GM12878 (cell line): ENCODE measurements at regions not wholly inside any gene's neighbourhood (a gene's known extent, or its start where the extent isn't known, plus 50 kb on each side); places are given as distances from the start of the nearest gene placed in this dataset.

Experiments used
- ATAC-seq: fragments of 200-7000 bp; cut with Tn5 transposase; 3 replicates; pipeline ENCODE4 v1.9.1; 2020; ENCODE audit warnings: mild to moderate bottlenecking, moderate library complexity
- BruUV-seq: library from RNA; stranded (reverse); fragments of 400-500 nt; replicated peaks from 2 replicates; lab custom pipeline; 2021; lab: Mats Ljungman, UMichigan
- CTCF ChIA-PET: fragments of 300-600 bp; sonication (Branson Sonifier 250); formaldehyde crosslinking; extraction: SDS; loops from one replicate; lab custom pipeline; 2021; ENCODE audit warnings: inconsistent platforms; lab: Yijun Ruan, JAX
- POLR2A ChIA-PET: fragments of 350-600 bp; formaldehyde crosslinking; extraction: SDS; loops from one replicate; lab custom pipeline; 2021; ENCODE audit warnings: inconsistent platforms; lab: Charles Lee
- RAD21 ChIA-PET: fragments of 300-600 bp; sonication (Branson Sonifier 250); formaldehyde crosslinking; loops from one replicate; lab custom pipeline; 2023; ENCODE audit warnings: antibody characterized with exemption; ENCODE audit not compliant: unreplicated experiment; lab: Charles Lee
- SMC1A ChIA-PET: fragments of 300-600 bp; sonication (Branson Sonifier 250); formaldehyde crosslinking; loops from one replicate; lab custom pipeline; 2023; ENCODE audit not compliant: unreplicated experiment, uncharacterized antibody; lab: Charles Lee
- DNase-seq: peaks from one replicate; pipeline ENCODE4 v3.0.0-alpha.2; 2011; ENCODE audit warnings: low read depth, low spot score
- FAIRE-seq: peaks from 3 replicates; lab custom pipeline; 2011; peaks lifted over from hg19 to GRCh38; lab: Jason Lieb, UNC
- H2AFZ ChIP-seq: 2 replicates; pipeline ENCODE4 v1.6.0; 2011; ENCODE audit warnings: low read depth, low read length, control low read depth; ENCODE audit not compliant: control insufficient read depth
- H3K27ac ChIP-seq: 2 replicates; pipeline ENCODE4 v1.5.1; 2011; ENCODE audit warnings: control low read depth; ENCODE audit not compliant: control insufficient read depth, insufficient read depth
- H3K27me3 ChIP-seq, 2 experiments: replicated peaks in 1 of 2; 2 replicates each; pipeline versions ENCODE4 v1.6.0 to v1.6.1; 2011; ENCODE audit warnings: low read length in 1 of 2; ENCODE audit not compliant: control insufficient read depth in 2 of 2, insufficient read depth in 2 of 2
- H3K36me3 ChIP-seq, 2 experiments: 2 replicates each; pipeline ENCODE4 v1.5.1; 2011; ENCODE audit warnings: low read length in 1 of 2; ENCODE audit not compliant: control insufficient read depth in 2 of 2, insufficient read depth in 2 of 2
- H3K4me1 ChIP-seq: 2 replicates; pipeline ENCODE4 v1.6.1; 2011; ENCODE audit warnings: mild to moderate bottlenecking, low read length, moderate library complexity, mixed read lengths; ENCODE audit not compliant: control insufficient read depth, insufficient read depth
- H3K4me2 ChIP-seq: 2 replicates; pipeline ENCODE4 v1.6.0; 2011; ENCODE audit warnings: control low read depth; ENCODE audit not compliant: control insufficient read depth, insufficient read depth
- H3K4me3 ChIP-seq: fragments of 200-600 bp; sonication (generic); 2 replicates; pipeline ENCODE4 v1.5.1; 2016
- H3K79me2 ChIP-seq: 2 replicates; pipeline ENCODE4 v1.6.0; 2011; ENCODE audit warnings: low read length; ENCODE audit not compliant: control insufficient read depth, insufficient read depth
- H3K9ac ChIP-seq: 2 replicates; pipeline ENCODE4 v1.8.0; 2011; ENCODE audit warnings: low read length, control low read depth, mixed read lengths; ENCODE audit not compliant: control insufficient read depth, insufficient read depth
- H3K9me3 ChIP-seq: replicated peaks from 3 replicates; pipeline ENCODE4 v1.5.1; 2011; ENCODE audit warnings: mild to moderate bottlenecking, low read length; ENCODE audit not compliant: control insufficient read depth, insufficient read depth
- H4K20me1 ChIP-seq: 2 replicates; pipeline ENCODE4 v1.6.0; 2011; ENCODE audit not compliant: control insufficient read depth, insufficient read depth
- ATF2 ChIP-seq: IDR thresholded peaks from 2 replicates; pipeline ENCODE4 v1.6.1; 2012; ENCODE audit warnings: low read length, inconsistent platforms
- BRCA1 ChIP-seq: IDR thresholded peaks from 2 replicates; pipeline ENCODE4 v1.6.1; 2011; ENCODE audit warnings: low read depth, low read length, improper control_type of control experiment
- CBX5 ChIP-seq: sonication (generic); IDR thresholded peaks from 2 replicates; pipeline ENCODE4 v1.6.1; 2016; ENCODE audit warnings: low read depth, moderate library complexity, mild to moderate bottlenecking, inconsistent platforms
- E2F8 ChIP-seq: fragments of 450-650 bp; IDR thresholded peaks from 2 replicates; pipeline ENCODE4 v1.6.1; 2018; ENCODE audit warnings: mild to moderate bottlenecking, low read depth, moderate library complexity; ENCODE audit not compliant: partially characterized antibody
- IRF3 ChIP-seq: fragments of 450-650 bp; IDR thresholded peaks from 2 replicates; pipeline ENCODE4 v1.6.1; 2014; ENCODE audit warnings: mild to moderate bottlenecking
- NFIC ChIP-seq: IDR thresholded peaks from 2 replicates; pipeline ENCODE4 v1.6.1; 2012; ENCODE audit warnings: low read depth, mild to moderate bottlenecking, inconsistent platforms, low read length, moderate library complexity
- POLR2AphosphoS5 ChIP-seq: IDR thresholded peaks from 2 replicates; pipeline ENCODE4 v1.6.1; 2011; ENCODE audit warnings: mild to moderate bottlenecking, low read length, inconsistent platforms
- POU2F2 ChIP-seq: IDR thresholded peaks from 3 replicates; pipeline ENCODE4 v1.6.1; 2011; ENCODE audit warnings: low read depth, mild to moderate bottlenecking, low read length, borderline replicate concordance
- TAF1 ChIP-seq: IDR thresholded peaks from 2 replicates; pipeline ENCODE4 v1.6.1; 2011; ENCODE audit warnings: mild to moderate bottlenecking, low read depth, low read length, borderline replicate concordance
- ZNF217 ChIP-seq: fragments of 450-650 bp; IDR thresholded peaks from 2 replicates; pipeline ENCODE4 v1.6.1; 2017; ENCODE audit warnings: antibody characterized with exemption, mild to moderate bottlenecking
- WGBS: methylation state at CpG from one replicate; pipeline ENCODE4 v1.1.6; 2016; ENCODE audit warnings: low lambda C conversion rate; ENCODE audit not compliant: insufficient replicate concordance, insufficient coverage; ENCODE audit errors: missing lambda C conversion rate; 5-methylcytosine and 5-hydroxymethylcytosine counted together
- in situ Hi-C: fragments of 300-500 bp; cut with MboI; formaldehyde crosslinking; loops from 9 replicates; pipeline ENCODE4 v1.14.3; 2018; ENCODE audit warnings: mixed read lengths
- intact Hi-C: fragments of 100-400 bp; cut with micrococcal nuclease; formaldehyde crosslinking; loops from one replicate; pipeline ENCODE4 v1.14.2; 2022; ENCODE audit not compliant: unreplicated experiment

- TF ChIP-seq NFIC (no peak), POLR2AphosphoS5 (no peak)
- DNase-seq = no peak
- Histone ChIP-seq H3K27me3 (peaks cover 0 to 2% of the 10 kb centered on the region in 2 experiments; a peak in 1 of 4 replicates), H3K4me2 (no peak overlapping the region), H2AFZ (no peak overlapping the region), H4K20me1 (no peaks in the 10 kb centered on the region), H3K36me3 (no peaks in the 10 kb centered on the region), H3K4me1 (peaks cover 6% of the 10 kb centered on the region), H3K9me3 (no peaks in the 10 kb centered on the region), H3K9ac (no peak overlapping the region), H3K79me2 (no peaks in the 10 kb centered on the region), H3K4me3 (no peak overlapping the region), H3K27ac (no peak overlapping the region)
- 57% methylated on average over 15 of the region's 15 CpGs for WGBS
- intact Hi-C loops = no loop called here
- ATAC-seq = no peak
- no TSS peak for BruUV-seq
- ChIA-PET CTCF (no interaction called here), SMC1A (interaction anchor here (1.1 to 1.4 kb wide), 2 partner anchors 10 to 72 kb away, joined by 3 to 4 read pairs; no protein-coding TSS in a partner anchor), POLR2A (interaction anchor here (0.5 kb wide), 1 partner anchor 763 kb away, joined by 4 read pairs; no protein-coding TSS in a partner anchor), RAD21 (no interaction called here)
- no peak for FAIRE-seq
- in situ Hi-C loops = no loop called here
Measured at GRCh38 chr2:8452979-8453903, 228.6 kb upstream of the ID2 start.

GRCh38 chr2:8453904-8454302, 228.0 kb upstream of the ID2 start:
- WGBS = 80% methylated on average over 12 of the region's 12 CpGs
- no peak overlapping the region for H2AFZ ChIP-seq
- in situ Hi-C loops (no loop called here), intact Hi-C loops (no loop called here)
- RAD21 ChIA-PET = no interaction called here
- peaks cover 0 to 2% of the 10 kb centered on the region in 2 experiments; a peak in 1 of 4 replicates for H3K27me3 ChIP-seq
- H3K79me2 ChIP-seq = no peaks in the 10 kb centered on the region
- no peak overlapping the region for H3K4me3 ChIP-seq
- ATAC-seq (no peak), FAIRE-seq (no peak), DNase-seq (no peak)
- no peak overlapping the region for H3K27ac ChIP-seq
- H3K9me3 ChIP-seq = no peaks in the 10 kb centered on the region
- no peaks in the 10 kb centered on the region for H4K20me1 ChIP-seq
- H3K4me2 ChIP-seq = no peak overlapping the region
- POLR2A ChIA-PET = no interaction called here
- BruUV-seq = no TSS peak
- SMC1A ChIA-PET = interaction anchor here (1.1 to 1.6 kb wide), 3 partner anchors 9 to 71 kb away, joined by 3 to 5 read pairs (median 4); no protein-coding TSS in a partner anchor
- H3K36me3 ChIP-seq = no peaks in the 10 kb centered on the region
- H3K9ac ChIP-seq = no peak overlapping the region
- peaks cover 6% of the 10 kb centered on the region for H3K4me1 ChIP-seq
- CTCF ChIA-PET = interaction anchor here (1.0 kb wide), 1 partner anchor 9 kb away, joined by 3 read pairs; no protein-coding TSS in a partner anchor
- TF ChIP-seq POU2F2 (no peak), ATF2 (no peak), IRF3 (no peak), CBX5 (no peak), E2F8 (no peak), BRCA1 (no peak), TAF1 (no peak), ZNF217 (no peak)
